GM23338 (cell line): ENCODE measurements at regions not wholly inside any gene's neighbourhood (a gene's known extent, or its start where the extent isn't known, plus 50 kb on each side); places are given as distances from the start of the nearest gene placed in this dataset.
A peak's percentile ranks its signal among the peaks of the same experiment; 100 is the strongest.

Experiments used
- ATAC-seq: fragments of 200-7000 bp; cut with Tn5 transposase; 3 replicates; pipeline ENCODE4 v1.9.1; 2020
- DNase-seq: peaks from one replicate; pipeline ENCODE4 v3.0.0-alpha.2; 2015; ENCODE audit warnings: low spot score
- H2AFZ ChIP-seq: fragments of 200-600 bp; sonication (generic); 2 replicates; pipeline ENCODE4 v1.8.0; 2016; ENCODE audit warnings: antibody characterized with exemption, mild to moderate bottlenecking, moderate library complexity
- H3F3A ChIP-seq: fragments of 200-600 bp; sonication (generic); replicated peaks from 2 replicates; pipeline ENCODE4 v1.8.0; 2017; ENCODE audit warnings: antibody characterized with exemption, mixed run types, low read depth
- H3K27ac ChIP-seq: fragments of 200-600 bp; sonication (generic); 2 replicates; pipeline ENCODE4 v1.6.1; 2016; ENCODE audit warnings: low read depth
- H3K27me3 ChIP-seq: fragments of 200-600 bp; sonication (generic); 2 replicates; pipeline ENCODE4 v1.8.0; 2016; ENCODE audit warnings: mild to moderate bottlenecking, mixed run types, moderate library complexity; ENCODE audit not compliant: insufficient read depth
- H3K36me3 ChIP-seq: fragments of 200-600 bp; sonication (generic); 2 replicates; pipeline ENCODE4 v1.8.0; 2016; ENCODE audit warnings: mild to moderate bottlenecking; ENCODE audit not compliant: insufficient read depth
- H3K4me1 ChIP-seq: fragments of 200-600 bp; sonication (generic); 2 replicates; pipeline ENCODE4 v1.8.0; 2016; ENCODE audit warnings: mild to moderate bottlenecking, moderate library complexity; ENCODE audit not compliant: insufficient read depth
- H3K4me2 ChIP-seq: fragments of 200-600 bp; sonication (generic); 2 replicates; pipeline ENCODE4 v1.7.1; 2017; ENCODE audit warnings: mixed run types
- H3K4me3 ChIP-seq: fragments of 200-600 bp; sonication (generic); 2 replicates; pipeline ENCODE4 v1.6.1; 2016; ENCODE audit warnings: mixed run types
- H3K79me2 ChIP-seq: fragments of 200-600 bp; sonication (generic); replicated peaks from 2 replicates; pipeline ENCODE4 v1.8.0; 2017; ENCODE audit warnings: mild to moderate bottlenecking; ENCODE audit not compliant: insufficient read depth
- H3K9me2 ChIP-seq: fragments of 200-600 bp; sonication (generic); 2 replicates; pipeline ENCODE4 v1.8.0; 2017; ENCODE audit not compliant: insufficient read depth
- H4K20me1 ChIP-seq: fragments of 200-600 bp; sonication (generic); replicated peaks from 2 replicates; pipeline ENCODE4 v1.8.0; 2017; ENCODE audit warnings: mild to moderate bottlenecking; ENCODE audit not compliant: insufficient read depth
- H3K27ac Mint-ChIP-seq: 2 replicates; pipeline ENCODE4 v1.8.0; 2020; ENCODE audit warnings: inconsistent platforms, mild to moderate bottlenecking, moderate library complexity, mixed read lengths
- H3K27me3 Mint-ChIP-seq: 3 replicates; pipeline ENCODE4 v1.8.0; 2022; ENCODE audit warnings: low read depth, mild to moderate bottlenecking, moderate library complexity, mixed read lengths, inconsistent platforms; ENCODE audit not compliant: insufficient read depth, poor library complexity
- H3K36me3 Mint-ChIP-seq: 3 replicates; pipeline ENCODE4 v1.8.0; 2021; ENCODE audit warnings: low read depth, mild to moderate bottlenecking, inconsistent platforms, moderate library complexity, mixed read lengths
- H3K4me1 Mint-ChIP-seq: 3 replicates; pipeline ENCODE4 v1.8.0; 2020; ENCODE audit warnings: mild to moderate bottlenecking, inconsistent platforms, mixed read lengths
- H3K4me3 Mint-ChIP-seq: 3 replicates; pipeline ENCODE4 v1.8.0; 2021; ENCODE audit warnings: moderate library complexity, mild to moderate bottlenecking, inconsistent platforms, mixed read lengths
- H3K9me3 Mint-ChIP-seq: 3 replicates; pipeline ENCODE4 v1.8.0; 2020; ENCODE audit warnings: moderate library complexity, mild to moderate bottlenecking, inconsistent platforms, mixed read lengths
- CTCF ChIP-seq, 2 experiments: fragments of 200-600 bp in 1 of 2; sonication (generic) in 1 of 2; conservative IDR thresholded peaks; 2 replicates each; pipeline versions ENCODE4 v1.5.1 to v1.6.1; 2016 to 2017; ENCODE audit warnings: antibody characterized with exemption in 2 of 2, low read depth in 2 of 2, mild to moderate bottlenecking in 2 of 2, moderate library complexity in 1 of 2
- ETS1 ChIP-seq: IDR thresholded peaks from 2 replicates; pipeline ENCODE4 v1.6.1; 2016; ENCODE audit warnings: antibody characterized with exemption
- EZH2phosphoT487 ChIP-seq: fragments of 200-600 bp; sonication (generic); IDR thresholded peaks from one replicate; pipeline ENCODE4 v1.8.1; 2018; ENCODE audit warnings: antibody characterized with exemption; ENCODE audit not compliant: unreplicated experiment
- JUNB ChIP-seq: IDR thresholded peaks from one replicate; pipeline ENCODE4 v1.6.1; 2016; ENCODE audit warnings: antibody characterized with exemption; ENCODE audit not compliant: unreplicated experiment
- NANOG ChIP-seq: IDR thresholded peaks from 2 replicates; pipeline ENCODE4 v1.6.1; 2016; ENCODE audit warnings: antibody characterized with exemption, borderline replicate concordance
- POLR2AphosphoS5 ChIP-seq: IDR thresholded peaks from 2 replicates; pipeline ENCODE4 v1.6.1; 2016; ENCODE audit warnings: antibody characterized with exemption, low read depth
- REST ChIP-seq: IDR thresholded peaks from one replicate; pipeline ENCODE4 v1.6.1; 2018; ENCODE audit warnings: antibody characterized with exemption; ENCODE audit not compliant: unreplicated experiment
- ZNF331 ChIP-seq: fragments of 250-450 bp; sonication (Bioruptor Pico); IDR thresholded peaks from 2 replicates; pipeline ENCODE4 v1.5.0; 2020; ENCODE audit warnings: low read depth, mild to moderate bottlenecking, moderate library complexity

- TF ChIP-seq JUNB (no peak), ZNF331 (CRISPR knock-in tag) (no peak), ETS1 (no peak)
Observed at GRCh38 chr7:113421696-113422330, 303.5 kb upstream of the SMIM30 start (continued).

- H3K4me1 ChIP-seq: no peaks in the 10 kb centered on the region
- 0 out of 2 replicates have a peak overlapping the region, but pooled peaks have one; percentile 18 for H2AFZ ChIP-seq
- no peaks in the 10 kb centered on the region for H3F3A ChIP-seq
- no peaks in the 10 kb centered on the region for H3K36me3 Mint-ChIP-seq
- no peak overlapping the region for H3K4me3 ChIP-seq
- H3K27ac Mint-ChIP-seq: no peak overlapping the region
- H3K79me2 ChIP-seq: no peaks in the 10 kb centered on the region
- no peaks in the 10 kb centered on the region for H3K27me3 ChIP-seq
- H3K36me3 ChIP-seq: no peaks in the 10 kb centered on the region
- H3K4me1 Mint-ChIP-seq: peaks cover 3% of the 10 kb centered on the region; the same call in 1 of the 3 replicates
- no peak overlapping the region for H3K4me2 ChIP-seq
- H4K20me1 ChIP-seq: no peaks in the 10 kb centered on the region
- no peaks in the 10 kb centered on the region for H3K27me3 Mint-ChIP-seq
- H3K9me3 Mint-ChIP-seq: no peaks in the 10 kb centered on the region
- ATAC-seq (no peak), DNase-seq (no peak)
- H3K9me2 ChIP-seq: no peaks in the 10 kb centered on the region
- H3K4me3 Mint-ChIP-seq: no peak overlapping the region
- H3K27ac ChIP-seq: no peak overlapping the region
- TF ChIP-seq JUNB (no peak), EZH2phosphoT487 (no peak), ZNF331 (CRISPR knock-in tag) (no peak), CTCF (conservative IDR thresholded peaks at IDR 0.05; ENCODE audit: low read depth in 2 of 2) (no peak)
Observed at GRCh38 chr7:113414401-113415035, 296.2 kb upstream of the SMIM30 start.

- no peaks in the 10 kb centered on the region for H3K9me2 ChIP-seq
- H3K36me3 ChIP-seq: no peaks in the 10 kb centered on the region
- peaks cover 18% of the 10 kb centered on the region; the same call in 2 of the 3 replicates for H3K4me1 Mint-ChIP-seq
- no peaks in the 10 kb centered on the region for H3K9me3 Mint-ChIP-seq
- H3K27me3 Mint-ChIP-seq: no peaks in the 10 kb centered on the region
- no peaks in the 10 kb centered on the region for H3K36me3 Mint-ChIP-seq
- no peaks in the 10 kb centered on the region for H3F3A ChIP-seq
- DNase-seq: no peak
- no peaks in the 10 kb centered on the region for H3K27me3 ChIP-seq
- H3K27ac Mint-ChIP-seq: no peak overlapping the region
- H3K79me2 ChIP-seq: no peaks in the 10 kb centered on the region
- no peak overlapping the region for H3K4me2 ChIP-seq
- no peaks in the 10 kb centered on the region for H3K4me1 ChIP-seq
- ATAC-seq: no peak
- no peaks in the 10 kb centered on the region for H4K20me1 ChIP-seq
- H3K27ac ChIP-seq: no peak overlapping the region
- no peak overlapping the region for H3K4me3 Mint-ChIP-seq
- H3K4me3 ChIP-seq: no peak overlapping the region
- H2AFZ ChIP-seq: no peak overlapping the region
- no peak for TF ChIP-seq ETS1
- TF ChIP-seq CTCF (conservative IDR thresholded peaks at IDR 0.05; ENCODE audit: low read depth in 2 of 2): no peak
- TF ChIP-seq POLR2AphosphoS5: no peak
- TF ChIP-seq NANOG: no peak
- no peak for TF ChIP-seq EZH2phosphoT487
- no peak for TF ChIP-seq REST
- no peak for TF ChIP-seq ZNF331 (CRISPR knock-in tag)
Observed at GRCh38 chr7:113412410-113412809, 294.1 kb upstream of the SMIM30 start.
